ENCODE measurements at regions not wholly inside any gene's neighbourhood (a gene's known extent, or its start where the extent isn't known, plus 50 kb on each side); places are given as distances from the start of the nearest gene placed in this dataset.

DNA sequence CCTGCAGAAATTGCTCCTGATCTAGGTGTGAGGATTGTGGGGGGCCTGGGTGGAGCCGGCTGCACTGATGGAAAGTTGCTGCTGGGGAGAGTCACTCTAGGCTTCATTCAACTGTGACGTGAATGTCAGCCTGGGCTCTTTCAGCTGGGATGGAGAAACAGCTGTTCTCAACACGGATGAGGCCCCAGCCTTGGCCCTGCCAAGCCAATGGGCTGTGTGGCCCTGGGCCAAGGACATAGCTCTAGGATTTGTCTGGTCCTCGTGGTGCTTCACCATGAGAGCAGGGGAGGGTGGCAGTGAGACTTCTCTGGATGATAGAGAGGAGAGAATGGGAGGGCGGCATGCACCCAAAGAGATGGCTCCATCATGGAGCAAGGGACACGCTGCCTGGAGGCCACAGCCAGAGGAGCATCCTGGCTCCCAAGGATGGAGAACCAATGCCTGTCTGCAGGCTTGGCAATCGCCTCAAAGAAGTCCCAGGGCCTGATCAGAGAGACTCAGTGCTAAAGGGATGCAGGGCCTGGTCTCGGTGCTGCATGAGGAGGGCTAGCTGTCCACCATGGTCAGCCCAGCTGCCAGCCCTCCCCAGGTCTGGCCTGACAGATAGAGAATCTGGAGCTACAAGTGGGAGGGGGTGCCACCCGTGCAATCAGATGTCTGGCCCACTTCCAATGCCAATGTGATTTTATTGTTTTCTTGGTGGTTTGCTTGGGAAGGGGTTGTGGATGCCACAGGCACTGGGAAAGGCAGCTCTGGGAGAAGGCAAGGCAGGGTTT, 141.0 kb downstream of the GADD45G start:
- TF ChIP-seq, protein P1, sequence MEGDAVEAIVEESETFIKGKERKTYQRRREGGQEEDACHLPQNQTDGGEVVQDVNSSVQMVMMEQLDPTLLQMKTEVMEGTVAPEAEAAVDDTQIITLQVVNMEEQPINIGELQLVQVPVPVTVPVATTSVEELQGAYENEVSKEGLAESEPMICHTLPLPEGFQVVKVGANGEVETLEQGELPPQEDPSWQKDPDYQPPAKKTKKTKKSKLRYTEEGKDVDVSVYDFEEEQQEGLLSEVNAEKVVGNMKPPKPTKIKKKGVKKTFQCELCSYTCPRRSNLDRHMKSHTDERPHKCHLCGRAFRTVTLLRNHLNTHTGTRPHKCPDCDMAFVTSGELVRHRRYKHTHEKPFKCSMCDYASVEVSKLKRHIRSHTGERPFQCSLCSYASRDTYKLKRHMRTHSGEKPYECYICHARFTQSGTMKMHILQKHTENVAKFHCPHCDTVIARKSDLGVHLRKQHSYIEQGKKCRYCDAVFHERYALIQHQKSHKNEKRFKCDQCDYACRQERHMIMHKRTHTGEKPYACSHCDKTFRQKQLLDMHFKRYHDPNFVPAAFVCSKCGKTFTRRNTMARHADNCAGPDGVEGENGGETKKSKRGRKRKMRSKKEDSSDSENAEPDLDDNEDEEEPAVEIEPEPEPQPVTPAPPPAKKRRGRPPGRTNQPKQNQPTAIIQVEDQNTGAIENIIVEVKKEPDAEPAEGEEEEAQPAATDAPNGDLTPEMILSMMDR (IDR thresholded peaks at IDR 0.05) = no peak

DNA sequence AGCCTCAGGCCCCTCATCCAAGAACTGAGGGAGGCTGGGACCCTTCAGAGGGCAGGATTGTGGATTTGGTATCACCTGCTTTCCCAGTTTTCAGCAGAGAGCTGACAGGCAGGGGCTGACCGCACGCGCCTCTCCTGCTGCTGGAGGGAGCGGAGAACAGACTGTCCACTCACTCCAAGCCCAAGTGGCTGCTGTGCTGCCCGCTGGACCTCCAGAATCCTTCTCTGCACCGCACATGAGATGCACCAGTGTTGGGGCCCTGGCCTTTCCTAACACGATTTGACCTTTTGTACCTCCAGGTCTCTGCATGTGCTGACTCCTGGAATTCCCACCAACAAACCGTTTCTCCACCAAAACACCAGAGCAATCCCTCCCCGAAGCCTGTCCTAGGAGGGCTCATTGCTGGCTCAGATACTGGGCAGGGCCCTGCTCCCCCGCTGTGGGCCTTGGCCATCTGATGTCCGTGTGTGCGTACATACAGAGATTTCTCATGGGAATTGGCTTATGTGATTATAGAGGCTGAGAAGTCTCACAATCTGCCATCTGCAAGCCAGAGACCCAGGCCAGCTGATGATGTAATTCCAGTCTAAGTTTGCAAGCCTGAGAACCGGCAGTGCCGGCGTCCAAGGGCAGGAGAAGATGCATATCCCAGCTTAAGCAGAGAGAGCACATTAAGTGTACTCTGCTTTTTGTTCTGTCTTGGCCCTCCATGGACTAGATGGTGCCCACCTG, 141.7 kb downstream of the GADD45G start:
- TF ChIP-seq, protein P1 (IDR thresholded peaks at IDR 0.05) = no peak

DNA sequence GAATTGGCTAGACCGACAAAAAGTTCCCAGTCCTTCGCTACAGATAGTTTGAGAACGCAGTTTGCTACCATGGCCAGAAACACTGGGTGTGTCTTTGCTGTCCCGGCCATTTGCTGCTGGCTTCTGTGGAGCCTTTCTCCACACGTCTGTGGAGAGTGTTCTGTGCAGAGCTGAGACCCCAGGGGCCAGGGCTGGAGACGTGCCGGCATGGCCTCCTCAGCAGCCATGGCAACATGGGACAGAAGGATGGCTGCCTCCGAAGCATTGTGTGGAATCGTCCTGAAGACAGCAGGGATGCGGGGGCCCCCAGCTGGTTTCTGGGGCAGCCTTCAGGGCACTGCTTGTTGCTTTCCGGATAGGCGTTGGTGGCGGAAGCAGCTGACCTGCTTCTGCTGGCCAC, 142.8 kb downstream of the GADD45G start:
- TF ChIP-seq, protein P1 (IDR thresholded peaks at IDR 0.05) = no peak

DNA sequence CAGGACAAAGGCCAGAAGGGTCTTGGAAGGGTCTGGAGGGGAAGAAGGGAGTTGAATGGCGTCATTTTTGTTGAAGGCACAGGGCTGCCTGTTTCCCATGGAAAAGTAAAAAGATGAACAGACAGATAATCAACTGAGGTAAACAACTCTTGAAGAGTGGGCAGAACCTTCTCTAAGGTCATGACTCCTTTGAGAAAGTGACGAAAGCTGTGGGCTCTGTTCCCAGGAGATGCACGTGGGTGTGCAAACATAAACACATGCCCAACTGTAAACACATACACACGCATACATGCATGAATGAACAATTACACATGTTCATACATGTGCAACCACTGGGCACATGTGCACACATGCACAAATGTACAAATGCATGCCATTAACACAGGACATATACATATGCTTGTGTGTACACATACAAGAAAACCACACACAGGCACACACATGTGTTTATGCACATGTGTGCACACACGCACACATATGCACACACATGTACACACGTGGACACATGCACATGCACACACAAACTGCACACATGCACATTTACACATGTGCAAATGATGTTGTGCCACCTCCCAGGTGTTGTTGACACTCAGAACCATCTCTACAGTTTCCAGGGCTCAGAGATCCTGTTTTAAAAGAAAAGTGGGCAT, 143.3 kb downstream of the GADD45G start:
- TF ChIP-seq, protein P1 (IDR thresholded peaks at IDR 0.05) = no peak

DNA sequence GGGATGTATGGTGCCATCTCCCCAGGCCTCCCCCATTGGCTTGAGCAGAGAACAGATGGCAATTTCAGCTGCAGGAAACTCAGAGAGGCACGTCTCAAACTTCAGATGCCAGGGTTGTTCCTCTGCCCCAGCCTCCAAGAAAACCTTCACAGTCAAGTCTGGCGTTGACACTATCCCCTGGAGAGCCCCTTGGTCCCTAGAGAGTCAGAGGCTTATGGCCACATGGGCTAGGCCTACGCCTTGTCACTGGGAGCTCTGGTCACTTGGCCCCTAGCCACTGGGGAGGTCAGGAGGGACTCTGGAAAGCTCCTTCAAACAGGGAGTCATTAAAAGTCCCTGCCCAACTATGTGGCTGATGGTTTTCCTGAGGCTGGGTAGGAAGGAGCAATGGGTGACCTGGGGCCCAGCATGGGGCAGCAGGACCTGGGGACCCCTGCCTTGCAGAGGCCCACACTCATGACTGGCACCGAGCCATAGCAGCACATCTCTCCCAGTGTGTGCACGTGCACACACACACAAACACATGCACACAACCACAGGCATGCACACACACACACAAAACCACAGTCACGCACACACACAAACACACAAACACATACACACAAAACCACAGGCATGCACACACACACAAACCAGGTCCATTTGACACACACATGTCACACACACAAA, 144.2 kb downstream of the GADD45G start:
- TF ChIP-seq, protein P1 (IDR thresholded peaks at IDR 0.05) = no peak

DNA sequence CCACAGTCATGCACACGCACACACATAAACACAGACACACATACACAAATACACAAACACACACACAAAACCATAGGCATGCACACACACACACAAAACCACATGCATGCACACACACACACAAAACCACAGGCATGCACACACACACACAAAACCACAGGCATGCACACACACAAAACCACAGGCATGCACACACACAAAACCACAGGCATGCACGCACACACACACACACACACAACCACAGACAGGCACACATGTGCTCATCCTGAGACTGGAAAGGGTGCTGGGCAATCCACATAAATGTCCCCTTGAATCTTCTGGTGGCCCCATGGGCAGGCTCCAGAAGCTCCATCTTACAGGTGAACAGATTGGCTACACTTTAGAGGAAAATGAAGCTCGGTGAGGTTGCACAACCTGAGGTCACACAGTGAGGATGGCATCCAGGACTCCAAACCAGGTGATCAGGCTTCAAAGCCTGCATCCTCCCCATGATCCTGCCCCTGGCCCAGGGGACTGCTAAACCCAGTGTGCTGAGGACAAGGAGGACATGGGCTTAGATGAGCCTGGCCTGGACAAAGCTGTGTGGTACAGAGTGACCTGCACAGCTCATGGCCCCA, 144.8 kb downstream of the GADD45G start:
- TF ChIP-seq, protein P1 (IDR thresholded peaks at IDR 0.05) = no peak
